ENCODE measurements at regions not wholly inside any gene's neighbourhood (a gene's known extent, or its start where the extent isn't known, plus 50 kb on each side); places are given as distances from the start of the nearest gene placed in this dataset.
A peak's percentile ranks its signal among the peaks of the same experiment; 100 is the strongest.

GRCh38 chr7:106392590-106392989 is 107.8 kb upstream of the NAMPT start:
- ChIA-PET CTCF (interaction anchor here (1.3 kb wide), 1 partner anchor 10 kb away, joined by 3 read pairs; no protein-coding TSS in a partner anchor), POLR2A (no interaction called here)
- intact Hi-C loops (cut with DNase I, micrococcal nuclease): no loop called here
- no peak overlapping the region for H3K27ac Mint-ChIP-seq
- peaks cover 5% of the 10 kb centered on the region for H3K4me1 Mint-ChIP-seq
- no peaks in the 10 kb centered on the region for H3K36me3 Mint-ChIP-seq (ENCODE audit: low read depth)
- DNase-seq (no peak), ATAC-seq (peak; percentile 63)
- H3K9me3 Mint-ChIP-seq (ENCODE audit: low read depth): no peaks in the 10 kb centered on the region
- H3K4me3 Mint-ChIP-seq: no peak overlapping the region
- peaks cover 33% of the 10 kb centered on the region for H3K27me3 Mint-ChIP-seq

- ChIA-PET CTCF (interaction anchor here (0.8 kb wide), 1 partner anchor 10 kb away, joined by 3 read pairs; no protein-coding TSS in a partner anchor), POLR2A (no interaction called here)
- DNase-seq: no peak
- intact Hi-C loops (cut with DNase I, micrococcal nuclease): no loop called here
- no peak for ATAC-seq
- Mint-ChIP-seq H3K4me1 (peaks cover 5% of the 10 kb centered on the region), H3K27ac (no peak overlapping the region), H3K27me3 (peaks cover 28% of the 10 kb centered on the region), H3K36me3 (ENCODE audit: low read depth) (no peaks in the 10 kb centered on the region), H3K4me3 (no peak overlapping the region), H3K9me3 (ENCODE audit: low read depth) (no peaks in the 10 kb centered on the region)
Measured at GRCh38 chr7:106392144-106392543, 107.4 kb upstream of the NAMPT start.

DNA sequence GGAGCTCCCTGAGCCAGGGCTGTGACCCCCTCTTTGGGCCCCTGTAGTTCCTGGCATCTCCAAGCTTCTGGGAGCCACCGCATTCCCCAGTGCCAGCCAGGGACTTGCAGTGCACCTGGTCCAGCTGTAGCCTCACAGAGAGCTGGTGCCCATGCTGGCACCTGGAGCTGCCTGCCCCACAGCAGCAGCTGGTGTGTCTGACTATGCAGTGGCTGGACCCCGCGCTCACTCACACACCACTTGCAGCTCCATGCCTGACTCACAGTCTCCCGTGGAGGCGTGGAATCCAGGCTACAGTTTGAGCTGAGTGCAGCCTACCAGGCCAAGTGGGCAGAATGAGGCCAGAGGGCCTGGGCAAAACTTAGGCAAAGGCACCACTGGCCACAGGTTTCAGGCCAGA is 102.2 kb upstream of the NAMPT start:
- DNase-seq (peak; percentile 18), ATAC-seq (peak; percentile 42)
- H3K27ac Mint-ChIP-seq: no peak overlapping the region
- H3K4me3 Mint-ChIP-seq: no peak overlapping the region
- POLR2A ChIA-PET: no interaction called here
- intact Hi-C loops (cut with DNase I, micrococcal nuclease): no loop called here
- no peaks in the 10 kb centered on the region for H3K36me3 Mint-ChIP-seq (ENCODE audit: low read depth)
- peaks cover 14% of the 10 kb centered on the region for H3K27me3 Mint-ChIP-seq
- CTCF ChIA-PET: no interaction called here
- peaks cover 6% of the 10 kb centered on the region for H3K4me1 Mint-ChIP-seq
- no peaks in the 10 kb centered on the region for H3K9me3 Mint-ChIP-seq (ENCODE audit: low read depth)

DNA sequence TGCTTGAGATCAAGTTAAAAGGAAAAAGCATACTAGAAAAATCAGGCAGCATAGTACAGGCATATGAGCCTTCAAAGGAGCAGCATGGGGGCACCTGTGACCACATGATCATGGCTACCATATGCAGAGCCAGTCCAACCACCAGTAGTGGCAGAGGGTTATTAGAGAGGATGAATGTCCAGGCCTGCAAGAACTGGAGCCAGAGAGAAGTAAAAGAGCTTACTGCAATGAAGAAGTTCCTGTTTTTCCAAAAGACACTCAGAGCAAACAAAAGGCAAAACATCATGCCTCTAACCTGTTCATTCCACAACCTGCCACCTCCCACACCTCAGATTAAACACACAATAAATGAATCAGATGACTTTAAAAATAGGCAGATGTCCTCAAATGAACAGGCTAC is 99.6 kb upstream of the NAMPT start:
- Mint-ChIP-seq H3K27ac (no peak overlapping the region), H3K9me3 (ENCODE audit: low read depth) (no peaks in the 10 kb centered on the region), H3K27me3 (peaks cover 15% of the 10 kb centered on the region), H3K36me3 (ENCODE audit: low read depth) (no peaks in the 10 kb centered on the region), H3K4me3 (no peak overlapping the region), H3K4me1 (peaks cover 10% of the 10 kb centered on the region)
- DNase-seq (no peak), ATAC-seq (peak; percentile 42)
- POLR2A ChIA-PET: no interaction called here
- intact Hi-C loops (cut with DNase I, micrococcal nuclease): no loop called here
- CTCF ChIA-PET: interaction anchor here (0.7 to 1.6 kb wide), 5 partner anchors 16 to 231 kb away, joined by 3 to 7 read pairs (median 3); no protein-coding TSS in a partner anchor

- ATAC-seq (no peak), DNase-seq (no peak)
- Mint-ChIP-seq H3K36me3 (ENCODE audit: low read depth) (no peaks in the 10 kb centered on the region), H3K4me3 (no peak overlapping the region), H3K27me3 (peaks cover 15% of the 10 kb centered on the region), H3K4me1 (peaks cover 13% of the 10 kb centered on the region), H3K27ac (no peak overlapping the region), H3K9me3 (ENCODE audit: low read depth) (no peaks in the 10 kb centered on the region)
- POLR2A ChIA-PET: no interaction called here
- intact Hi-C loops (cut with DNase I, micrococcal nuclease): no loop called here
- CTCF ChIA-PET: no interaction called here
Measured at GRCh38 chr7:106382929-106383328, 98.1 kb upstream of the NAMPT start.

DNA sequence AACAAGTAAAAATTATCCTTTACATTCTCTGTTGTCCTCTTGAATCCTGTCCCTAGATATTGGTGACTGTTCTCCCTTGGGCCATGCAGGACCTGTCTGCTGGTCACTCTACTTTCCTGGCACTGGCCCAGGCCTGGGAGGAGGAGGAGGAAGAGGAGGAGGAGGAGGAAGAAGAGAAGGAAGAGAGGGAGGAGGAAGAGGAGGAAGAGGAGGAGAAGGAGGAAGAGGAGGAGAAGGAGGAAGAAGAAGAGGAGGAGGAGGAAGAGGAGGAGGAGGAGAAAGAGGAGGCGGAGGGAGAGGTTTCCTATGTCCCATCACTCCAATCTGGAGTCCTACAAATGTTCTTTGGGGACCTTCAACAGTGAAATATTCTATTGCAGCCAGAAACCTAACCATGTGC is 97.3 kb upstream of the NAMPT start:
- intact Hi-C loops (cut with DNase I, micrococcal nuclease): no loop called here
- no peaks in the 10 kb centered on the region for H3K9me3 Mint-ChIP-seq (ENCODE audit: low read depth)
- peaks cover 19% of the 10 kb centered on the region for H3K4me1 Mint-ChIP-seq
- no peak for DNase-seq
- peaks cover 15% of the 10 kb centered on the region for H3K27me3 Mint-ChIP-seq
- ChIA-PET POLR2A (no interaction called here), CTCF (no interaction called here)
- H3K36me3 Mint-ChIP-seq (ENCODE audit: low read depth): no peaks in the 10 kb centered on the region
- no peak overlapping the region for H3K4me3 Mint-ChIP-seq
- H3K27ac Mint-ChIP-seq: no peak overlapping the region
- no peak for ATAC-seq

- Mint-ChIP-seq H3K36me3 (ENCODE audit: low read depth) (no peaks in the 10 kb centered on the region), H3K27me3 (peaks cover 15% of the 10 kb centered on the region), H3K9me3 (ENCODE audit: low read depth) (no peaks in the 10 kb centered on the region), H3K4me3 (no peak overlapping the region), H3K4me1 (peaks cover 19% of the 10 kb centered on the region), H3K27ac (no peak overlapping the region)
- DNase-seq: no peak
- CTCF ChIA-PET: no interaction called here
- no peak for ATAC-seq
- intact Hi-C loops (cut with DNase I, micrococcal nuclease): no loop called here
- POLR2A ChIA-PET: no interaction called here
Measured at GRCh38 chr7:106381252-106381651, 96.5 kb upstream of the NAMPT start.

DNA sequence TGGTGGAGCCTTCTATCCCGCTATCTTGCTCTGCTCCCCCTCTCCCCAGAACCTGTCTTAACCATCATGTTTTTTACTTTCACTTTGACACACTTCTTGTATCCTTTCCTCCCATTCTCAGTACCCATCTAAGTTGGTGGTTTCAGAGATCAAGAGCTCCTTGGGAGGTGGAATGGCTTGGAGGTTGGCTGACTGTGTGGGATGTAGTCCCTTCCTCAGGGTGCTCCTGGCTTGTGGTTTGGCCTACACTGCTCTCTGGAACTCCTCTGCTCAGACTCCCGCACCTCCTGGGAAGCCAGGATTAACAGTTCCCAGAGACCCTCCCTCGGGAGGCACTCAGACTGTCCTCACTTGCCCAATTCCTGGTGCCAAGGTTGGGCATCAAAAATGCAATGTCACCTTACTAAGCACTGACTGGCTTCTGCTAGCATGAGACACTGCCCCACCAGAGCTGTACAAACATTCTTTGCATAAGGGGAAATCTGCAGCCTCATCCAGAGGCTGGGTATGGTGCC is 93.1 kb upstream of the NAMPT start:
- DNase-seq (no peak), ATAC-seq (peak; percentile 83)
- ChIA-PET POLR2A (interaction anchor here (1.0 kb wide), 1 partner anchor 107 kb away, joined by 4 read pairs; no protein-coding TSS in a partner anchor), CTCF (interaction anchor here (1.0 kb wide), 1 partner anchor 10 kb away, joined by 4 read pairs; no protein-coding TSS in a partner anchor)
- Mint-ChIP-seq H3K27me3 (peaks cover 8% of the 10 kb centered on the region), H3K4me1 (peaks cover 12% of the 10 kb centered on the region), H3K4me3 (no peak overlapping the region), H3K27ac (no peak overlapping the region), H3K9me3 (ENCODE audit: low read depth) (no peaks in the 10 kb centered on the region), H3K36me3 (ENCODE audit: low read depth) (no peaks in the 10 kb centered on the region)
- intact Hi-C loops (cut with DNase I, micrococcal nuclease): no loop called here

- DNase-seq (no peak), ATAC-seq (no peak)
- Mint-ChIP-seq H3K9me3 (ENCODE audit: low read depth) (no peaks in the 10 kb centered on the region), H3K4me1 (peaks cover 10% of the 10 kb centered on the region), H3K4me3 (no peak overlapping the region), H3K27me3 (peaks cover 4% of the 10 kb centered on the region), H3K36me3 (ENCODE audit: low read depth) (no peaks in the 10 kb centered on the region), H3K27ac (no peak overlapping the region)
- ChIA-PET POLR2A (no interaction called here), CTCF (interaction anchor here (0.8 kb wide), 1 partner anchor 39 kb away, joined by 3 read pairs; no protein-coding TSS in a partner anchor)
- intact Hi-C loops (cut with DNase I, micrococcal nuclease): no loop called here
Measured at GRCh38 chr7:106376026-106376799, 91.4 kb upstream of the NAMPT start.

DNA sequence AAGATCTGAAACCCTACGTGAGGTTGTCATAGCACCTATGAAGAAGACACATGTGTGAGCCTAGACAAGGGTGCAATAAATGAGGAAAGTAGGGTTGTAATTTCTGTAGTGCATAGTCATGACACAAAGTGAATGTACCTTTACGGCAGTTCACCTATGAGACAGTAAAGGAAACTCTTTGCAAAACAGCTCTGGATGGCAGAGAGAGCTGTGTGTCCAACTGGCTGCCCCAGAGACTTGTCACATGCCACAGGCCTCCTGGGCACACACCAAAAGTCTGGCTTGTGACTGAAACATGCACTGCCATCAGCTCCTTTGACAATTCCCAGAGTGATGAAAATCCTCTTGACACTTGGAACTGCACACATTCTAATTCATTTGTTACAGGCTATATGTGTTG is 90.7 kb upstream of the NAMPT start:
- intact Hi-C loops (cut with DNase I, micrococcal nuclease): no loop called here
- H3K9me3 Mint-ChIP-seq (ENCODE audit: low read depth): no peaks in the 10 kb centered on the region
- H3K4me1 Mint-ChIP-seq: peaks cover 9% of the 10 kb centered on the region
- H3K27ac Mint-ChIP-seq: no peak overlapping the region
- ChIA-PET CTCF (interaction anchor here (0.7 kb wide), 2 partner anchors 10 to 789 kb away, joined by 3 read pairs; no protein-coding TSS in a partner anchor), POLR2A (no interaction called here)
- no peak overlapping the region for H3K4me3 Mint-ChIP-seq
- peak; percentile 56 for ATAC-seq
- peaks cover 2% of the 10 kb centered on the region for H3K27me3 Mint-ChIP-seq
- no peaks in the 10 kb centered on the region for H3K36me3 Mint-ChIP-seq (ENCODE audit: low read depth)
- no peak for DNase-seq

GRCh38 chr7:106374437-106374836 is 89.7 kb upstream of the NAMPT start:
- ATAC-seq (no peak), DNase-seq (no peak)
- no peaks in the 10 kb centered on the region for H3K36me3 Mint-ChIP-seq (ENCODE audit: low read depth)
- no peaks in the 10 kb centered on the region for H3K27me3 Mint-ChIP-seq
- H3K4me1 Mint-ChIP-seq: peaks cover 13% of the 10 kb centered on the region
- no peak overlapping the region for H3K27ac Mint-ChIP-seq
- intact Hi-C loops (cut with DNase I, micrococcal nuclease): no loop called here
- CTCF ChIA-PET: no interaction called here
- POLR2A ChIA-PET: interaction anchor here (0.6 kb wide), 1 partner anchor 47 kb away, joined by 4 read pairs; no protein-coding TSS in a partner anchor
- no peaks in the 10 kb centered on the region for H3K9me3 Mint-ChIP-seq (ENCODE audit: low read depth)
- no peak overlapping the region for H3K4me3 Mint-ChIP-seq

Measured in activated CD4-positive, alpha-beta T cell treated with anti-CD3 and anti-CD28 coated beads for 36 hours (primary cell).